Neuronal stem cell (in vitro differentiated cells): ENCODE measurements at regions not wholly inside any gene's neighbourhood (a gene's known extent, or its start where the extent isn't known, plus 50 kb on each side); places are given as distances from the start of the nearest gene placed in this dataset.

ENCODE experiments used
- DNase-seq: peaks from one replicate; pipeline ENCODE4 v3.0.0-alpha.2; 2013; ENCODE audit warnings: low spot score
- H2AFZ ChIP-seq: one replicate; pipeline ENCODE4 v1.6.1; 2013; ENCODE audit warnings: mild to moderate bottlenecking, low read length, inconsistent platforms
- H2AK5ac ChIP-seq: 2 replicates; pipeline ENCODE4 v1.6.1; 2013; ENCODE audit warnings: low read depth, mild to moderate bottlenecking, inconsistent platforms, low read length, moderate library complexity, mixed read lengths
- H2BK120ac ChIP-seq: 2 replicates; pipeline ENCODE4 v1.6.1; 2013; ENCODE audit warnings: low read depth, mild to moderate bottlenecking, inconsistent platforms, low read length, moderate library complexity, mixed read lengths
- H2BK12ac ChIP-seq: one replicate; pipeline ENCODE4 v1.6.1; 2013; ENCODE audit warnings: low read length, inconsistent platforms
- H2BK15ac ChIP-seq: 2 replicates; pipeline ENCODE4 v1.6.1; 2013; ENCODE audit warnings: mild to moderate bottlenecking, low read length, inconsistent platforms, mixed read lengths
- H2BK5ac ChIP-seq: one replicate; pipeline ENCODE4 v1.6.1; 2013; ENCODE audit warnings: inconsistent platforms, mild to moderate bottlenecking, low read length, moderate library complexity
- H3K14ac ChIP-seq: one replicate; pipeline ENCODE4 v1.6.1; 2013; ENCODE audit warnings: low read length, inconsistent platforms
- H3K18ac ChIP-seq: 2 replicates; pipeline ENCODE4 v1.6.1; 2013; ENCODE audit warnings: low read length, inconsistent platforms
- H3K23ac ChIP-seq: 2 replicates; pipeline ENCODE4 v1.6.1; 2013; ENCODE audit warnings: low read depth, mild to moderate bottlenecking, mixed read lengths, low read length, inconsistent platforms; ENCODE audit not compliant: poor library complexity
- H3K27ac ChIP-seq: replicated peaks from 3 replicates; pipeline ENCODE4 v1.5.1; 2013; ENCODE audit warnings: low read length, inconsistent platforms
- H3K27me3 ChIP-seq, 3 experiments: 2 replicates each; pipeline ENCODE4 v1.6.1; 2013; ENCODE audit warnings: low read length in 3 of 3, mild to moderate bottlenecking in 2 of 3, inconsistent platforms in 1 of 3, low read depth in 1 of 3, mixed read lengths in 1 of 3, moderate library complexity in 1 of 3; ENCODE audit not compliant: control insufficient read depth in 3 of 3, insufficient read depth in 3 of 3
- H3K36me3 ChIP-seq, 2 donors: replicated peaks in 1 of 2; 2 replicates each; pipeline ENCODE4 v1.6.1; 2013; ENCODE audit warnings: low read length in 2 of 2; ENCODE audit not compliant: control insufficient read depth in 2 of 2, insufficient read depth in 2 of 2
- H3K4ac ChIP-seq: 2 replicates; pipeline ENCODE4 v1.6.1; 2013; ENCODE audit warnings: inconsistent platforms, mild to moderate bottlenecking, low read length, moderate library complexity
- H3K4me1 ChIP-seq, 2 donors: 1 replicate in 1 of 2; 2 replicates in 1 of 2; pipeline ENCODE4 v1.6.1; 2013; ENCODE audit warnings: low read length in 2 of 2, low read depth in 1 of 2; ENCODE audit not compliant: control insufficient read depth in 2 of 2, insufficient read depth in 1 of 2
- H3K4me2 ChIP-seq: one replicate; pipeline ENCODE4 v1.6.1; 2013; ENCODE audit warnings: mild to moderate bottlenecking, low read length, inconsistent platforms; ENCODE audit not compliant: insufficient read depth, poor library complexity, severe bottlenecking
- H3K4me3 ChIP-seq, 2 donors: 2 replicates each; pipeline ENCODE4 v1.5.1; 2013; ENCODE audit warnings: low read length in 2 of 2, mild to moderate bottlenecking in 2 of 2, inconsistent platforms in 1 of 2, moderate library complexity in 1 of 2
- H3K79me1 ChIP-seq: one replicate; pipeline ENCODE4 v1.6.1; 2013; ENCODE audit warnings: low read depth, mild to moderate bottlenecking, inconsistent platforms, low read length, moderate library complexity
- H3K9ac ChIP-seq: one replicate; pipeline ENCODE4 v1.6.1; 2013; ENCODE audit warnings: mild to moderate bottlenecking, low read depth, low read length, inconsistent platforms; ENCODE audit not compliant: poor library complexity
- H3K9me3 ChIP-seq, 2 donors: replicated peaks in 1 of 2; 2 replicates each; pipeline versions ENCODE3 to v1.6.1; 2013; ENCODE audit warnings: low read length in 2 of 2, mild to moderate bottlenecking in 2 of 2, inconsistent platforms in 1 of 2, low read depth in 1 of 2, mixed read lengths in 1 of 2, moderate library complexity in 1 of 2; ENCODE audit not compliant: control insufficient read depth in 2 of 2, insufficient read depth in 1 of 2
- H4K8ac ChIP-seq: one replicate; pipeline ENCODE4 v1.6.1; 2013; ENCODE audit warnings: low read depth, mild to moderate bottlenecking, inconsistent platforms, low read length, moderate library complexity
- H4K91ac ChIP-seq: one replicate; pipeline ENCODE4 v1.6.1; 2013; ENCODE audit warnings: low read length, low read depth, mild to moderate bottlenecking, inconsistent platforms; ENCODE audit not compliant: poor library complexity
- WGBS, 2 donors: extraction: QIAGEN DNeasy Blood & Tissue Kit; methylation state at CpG; one replicate each; pipeline ENCODE4 v1.1.7; 2013; ENCODE audit warnings: missing lambda C conversion rate in 2 of 2, mixed read lengths in 1 of 2; ENCODE audit not compliant: insufficient read length in 2 of 2, insufficient replicate concordance in 1 of 2; ENCODE audit errors: extremely low coverage in 2 of 2; 5-methylcytosine and 5-hydroxymethylcytosine counted together

- Histone ChIP-seq H3K4ac (no peak overlapping the region), H3K79me1 (no peaks in the 10 kb centered on the region), H4K8ac (no peak overlapping the region), H3K18ac (no peak overlapping the region), H3K4me2 (no peak overlapping the region), H3K4me1 (no peaks in the 10 kb centered on the region), H3K9me3 (no peaks in the 10 kb centered on the region), H2AK5ac (no peak overlapping the region), H3K27ac (no peak overlapping the region), H3K14ac (no peak overlapping the region), H2BK15ac (no peak overlapping the region), H3K23ac (no peak overlapping the region), H2BK12ac (no peak overlapping the region), H4K91ac (no peak overlapping the region), H3K27me3 (no peaks in the 10 kb centered on the region), H3K9ac (no peak overlapping the region), H2BK120ac (no peak overlapping the region), H3K4me3 (no peak overlapping the region), H2AFZ (no peak overlapping the region), H3K36me3 (no peaks in the 10 kb centered on the region), H2BK5ac (no peak overlapping the region)
- WGBS, 2 donors, result no CpG with 5 or more reads among the region's 1 CpG
- DNase-seq, result no peak
These were observed 571.2 kb upstream of the DAB2 start for GRCh38 chr5:39995990-39996389.

GRCh38 chr5:39992617-39993202 is 567.9 kb upstream of the DAB2 start:
- no peak overlapping the region for H3K23ac ChIP-seq
- H3K27me3 ChIP-seq, result no peaks in the 10 kb centered on the region
- no peak overlapping the region for H3K9ac ChIP-seq
- no peak overlapping the region for H3K18ac ChIP-seq
- no CpG with 5 or more reads among the region's 2 CpGs for WGBS, 2 donors
- H2BK15ac ChIP-seq, result no peak overlapping the region
- no peaks in the 10 kb centered on the region for H3K9me3 ChIP-seq
- H2BK120ac ChIP-seq, result no peak overlapping the region
- H2AK5ac ChIP-seq, result no peak overlapping the region
- no peak overlapping the region for H3K4ac ChIP-seq
- H3K4me3 ChIP-seq, result no peak overlapping the region
- no peak overlapping the region for H4K91ac ChIP-seq
- H2BK12ac ChIP-seq, result no peak overlapping the region
- H2BK5ac ChIP-seq, result no peak overlapping the region
- no peak overlapping the region for H3K27ac ChIP-seq
- H3K79me1 ChIP-seq, result no peaks in the 10 kb centered on the region
- H3K4me1 ChIP-seq, result no peaks in the 10 kb centered on the region
- no peak overlapping the region for H2AFZ ChIP-seq
- H4K8ac ChIP-seq, result no peak overlapping the region
- no peaks in the 10 kb centered on the region for H3K36me3 ChIP-seq
- H3K14ac ChIP-seq, result no peak overlapping the region
- H3K4me2 ChIP-seq, result no peak overlapping the region
- DNase-seq, result no peak

GRCh38 chr5:39986614-39987013 is 561.8 kb upstream of the DAB2 start:
- H3K27ac ChIP-seq, result no peak overlapping the region
- H3K9ac ChIP-seq, result no peak overlapping the region
- H2BK15ac ChIP-seq, result no peak overlapping the region
- no peaks in the 10 kb centered on the region for H3K4me1 ChIP-seq
- H3K36me3 ChIP-seq, result no peaks in the 10 kb centered on the region
- no CpG with 5 or more reads among the region's 2 CpGs for WGBS, 2 donors
- no peak overlapping the region for H2BK12ac ChIP-seq
- no peak overlapping the region for H3K4me2 ChIP-seq
- no peak overlapping the region for H3K4ac ChIP-seq
- H4K91ac ChIP-seq, result no peak overlapping the region
- DNase-seq, result no peak
- H3K9me3 ChIP-seq, result no peaks in the 10 kb centered on the region
- H3K27me3 ChIP-seq, result no peaks in the 10 kb centered on the region
- no peaks in the 10 kb centered on the region for H3K79me1 ChIP-seq
- no peak overlapping the region for H2BK5ac ChIP-seq
- no peak overlapping the region for H2AK5ac ChIP-seq
- no peak overlapping the region for H3K23ac ChIP-seq
- no peak overlapping the region for H3K14ac ChIP-seq
- no peak overlapping the region for H2AFZ ChIP-seq
- H4K8ac ChIP-seq, result no peak overlapping the region
- H3K18ac ChIP-seq, result no peak overlapping the region
- H2BK120ac ChIP-seq, result no peak overlapping the region
- H3K4me3 ChIP-seq, result no peak overlapping the region

GRCh38 chr5:39980056-39980455 is 555.3 kb upstream of the DAB2 start:
- no peak overlapping the region for H2AFZ ChIP-seq
- no peak overlapping the region for H2BK12ac ChIP-seq
- H3K14ac ChIP-seq, result no peak overlapping the region
- no peak overlapping the region for H3K4ac ChIP-seq
- no peaks in the 10 kb centered on the region for H3K9me3 ChIP-seq
- H3K4me1 ChIP-seq, result no peaks in the 10 kb centered on the region
- DNase-seq, result no peak
- no peak overlapping the region for H3K9ac ChIP-seq
- no peak overlapping the region for H3K4me2 ChIP-seq
- no peaks in the 10 kb centered on the region for H3K79me1 ChIP-seq
- H2BK5ac ChIP-seq, result no peak overlapping the region
- H3K27ac ChIP-seq, result no peak overlapping the region
- no peak overlapping the region for H4K8ac ChIP-seq
- no peak overlapping the region for H2BK15ac ChIP-seq
- no peaks in the 10 kb centered on the region for H3K27me3 ChIP-seq
- no peak overlapping the region for H3K18ac ChIP-seq
- no peaks in the 10 kb centered on the region for H3K36me3 ChIP-seq
- no peak overlapping the region for H4K91ac ChIP-seq
- no CpG with 5 or more reads among the region's 1 CpG for WGBS, 2 donors
- H3K4me3 ChIP-seq, result no peak overlapping the region
- H2BK120ac ChIP-seq, result no peak overlapping the region
- H2AK5ac ChIP-seq, result no peak overlapping the region
- no peak overlapping the region for H3K23ac ChIP-seq
